ENCODE measurements at regions not wholly inside any gene's neighbourhood (a gene's known extent, or its start where the extent isn't known, plus 50 kb on each side); places are given as distances from the start of the nearest gene placed in this dataset.

DNA sequence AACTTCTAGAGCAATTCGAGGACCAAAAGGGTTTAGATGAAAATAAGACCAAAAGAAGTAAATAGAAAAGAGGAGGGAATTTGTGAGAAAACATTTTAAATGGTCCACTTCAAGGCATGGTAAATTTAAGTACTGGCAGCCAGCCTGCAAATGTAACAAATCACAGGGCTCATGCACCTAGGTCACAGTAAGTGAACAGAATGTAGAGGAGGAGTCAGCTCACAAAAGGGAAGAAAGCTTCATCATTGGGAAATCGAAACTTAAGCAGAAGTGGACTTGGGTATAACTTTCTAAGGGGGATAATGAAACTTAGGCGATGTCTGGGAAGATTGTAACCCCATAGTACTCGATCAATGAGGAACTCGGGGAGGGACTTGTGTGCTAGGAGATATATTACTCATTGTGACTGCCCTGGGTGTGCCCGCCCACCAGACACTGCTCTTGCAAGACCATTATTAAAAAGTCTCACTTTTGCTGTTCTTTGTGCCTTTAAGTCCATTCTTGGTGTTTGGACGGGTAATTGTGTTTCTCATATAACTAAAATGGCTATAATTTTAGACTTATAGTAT lies 1053.6 kb upstream of the MIR17HG start:
- TF ChIP-seq GABPA (IDR thresholded peaks at IDR 0.05; ENCODE audit: low read depth) = no peak
- TF ChIP-seq, protein P1, sequence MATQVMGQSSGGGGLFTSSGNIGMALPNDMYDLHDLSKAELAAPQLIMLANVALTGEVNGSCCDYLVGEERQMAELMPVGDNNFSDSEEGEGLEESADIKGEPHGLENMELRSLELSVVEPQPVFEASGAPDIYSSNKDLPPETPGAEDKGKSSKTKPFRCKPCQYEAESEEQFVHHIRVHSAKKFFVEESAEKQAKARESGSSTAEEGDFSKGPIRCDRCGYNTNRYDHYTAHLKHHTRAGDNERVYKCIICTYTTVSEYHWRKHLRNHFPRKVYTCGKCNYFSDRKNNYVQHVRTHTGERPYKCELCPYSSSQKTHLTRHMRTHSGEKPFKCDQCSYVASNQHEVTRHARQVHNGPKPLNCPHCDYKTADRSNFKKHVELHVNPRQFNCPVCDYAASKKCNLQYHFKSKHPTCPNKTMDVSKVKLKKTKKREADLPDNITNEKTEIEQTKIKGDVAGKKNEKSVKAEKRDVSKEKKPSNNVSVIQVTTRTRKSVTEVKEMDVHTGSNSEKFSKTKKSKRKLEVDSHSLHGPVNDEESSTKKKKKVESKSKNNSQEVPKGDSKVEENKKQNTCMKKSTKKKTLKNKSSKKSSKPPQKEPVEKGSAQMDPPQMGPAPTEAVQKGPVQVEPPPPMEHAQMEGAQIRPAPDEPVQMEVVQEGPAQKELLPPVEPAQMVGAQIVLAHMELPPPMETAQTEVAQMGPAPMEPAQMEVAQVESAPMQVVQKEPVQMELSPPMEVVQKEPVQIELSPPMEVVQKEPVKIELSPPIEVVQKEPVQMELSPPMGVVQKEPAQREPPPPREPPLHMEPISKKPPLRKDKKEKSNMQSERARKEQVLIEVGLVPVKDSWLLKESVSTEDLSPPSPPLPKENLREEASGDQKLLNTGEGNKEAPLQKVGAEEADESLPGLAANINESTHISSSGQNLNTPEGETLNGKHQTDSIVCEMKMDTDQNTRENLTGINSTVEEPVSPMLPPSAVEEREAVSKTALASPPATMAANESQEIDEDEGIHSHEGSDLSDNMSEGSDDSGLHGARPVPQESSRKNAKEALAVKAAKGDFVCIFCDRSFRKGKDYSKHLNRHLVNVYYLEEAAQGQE (IDR thresholded peaks at IDR 0.05; ENCODE audit: insufficient replicate concordance, low read depth) = no peak
- no peak for TF ChIP-seq SPI1 (IDR thresholded peaks at IDR 0.05; ENCODE audit: borderline replicate concordance, low read depth)
- no peak for TF ChIP-seq CTCF (IDR thresholded peaks at IDR 0.05; ENCODE audit: insufficient read depth, low read length)
- TF ChIP-seq POLR2AphosphoS5 (IDR thresholded peaks at IDR 0.05; ENCODE audit: low read depth) = no peak
- H3K27me3 ChIP-seq (ENCODE audit: insufficient read depth, poor library complexity, severe bottlenecking) = no peaks in the 10 kb centered on the region
- H3K4me3 ChIP-seq (replicated peaks; ENCODE audit: insufficient read depth, low read length) = no peak overlapping the region
- no peak overlapping the region for H3K27ac ChIP-seq (replicated peaks)
- no peak for DNase-seq (ENCODE audit: low read depth in 1 of 2, low spot score in 1 of 2)

DNA sequence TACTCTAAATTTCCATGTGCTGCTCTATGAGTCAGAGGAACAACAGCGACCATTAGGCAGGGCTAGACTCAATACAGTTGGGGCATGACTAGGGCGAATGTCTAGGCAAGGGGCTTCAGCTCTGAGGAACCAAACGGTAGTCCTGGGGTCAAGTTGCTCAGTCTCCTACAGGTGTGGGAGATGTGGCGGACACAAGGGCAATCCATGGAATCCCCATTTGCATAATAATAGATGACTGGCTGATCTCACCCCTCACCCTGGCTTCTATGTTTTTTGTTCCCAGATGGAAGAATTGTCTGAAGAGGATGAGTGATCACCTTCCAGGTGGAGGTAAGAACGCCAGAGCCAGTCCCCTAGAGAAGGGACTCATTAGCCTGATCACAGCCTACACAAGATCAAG lies 1048.2 kb upstream of the MIR17HG start:
- no peaks in the 10 kb centered on the region for H3K27me3 ChIP-seq (ENCODE audit: insufficient read depth, poor library complexity, severe bottlenecking)
- H3K27ac ChIP-seq (replicated peaks) = no peak overlapping the region
- no peak for TF ChIP-seq SPI1 (IDR thresholded peaks at IDR 0.05; ENCODE audit: borderline replicate concordance, low read depth)
- TF ChIP-seq GABPA (IDR thresholded peaks at IDR 0.05; ENCODE audit: low read depth) = no peak
- TF ChIP-seq, protein P1 (IDR thresholded peaks at IDR 0.05; ENCODE audit: insufficient replicate concordance, low read depth) = no peak
- TF ChIP-seq POLR2AphosphoS5 (IDR thresholded peaks at IDR 0.05; ENCODE audit: low read depth) = no peak
- TF ChIP-seq CTCF (IDR thresholded peaks at IDR 0.05; ENCODE audit: insufficient read depth, low read length) = no peak
- no peak for DNase-seq (ENCODE audit: low read depth in 1 of 2, low spot score in 1 of 2)
- no peak overlapping the region for H3K4me3 ChIP-seq (replicated peaks; ENCODE audit: insufficient read depth, low read length)

DNA sequence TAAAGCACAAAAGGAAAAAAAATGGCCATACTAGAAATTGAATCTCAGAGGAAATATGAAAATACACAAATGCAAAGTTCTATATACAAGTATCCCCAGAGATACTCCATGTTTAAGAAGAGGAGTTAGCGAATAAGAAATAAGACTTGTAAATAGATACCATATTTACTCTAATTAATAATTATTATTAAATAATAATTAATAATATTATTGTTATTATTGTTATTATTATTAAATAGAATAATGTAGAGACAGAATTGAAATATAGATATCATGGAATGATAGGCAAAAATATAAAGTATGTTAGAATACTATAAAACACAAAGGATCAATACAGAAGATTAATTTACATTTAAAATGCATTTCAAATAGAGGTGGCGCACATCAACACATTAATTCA lies 1047.5 kb upstream of the MIR17HG start:
- TF ChIP-seq GABPA (IDR thresholded peaks at IDR 0.05; ENCODE audit: low read depth) (no peak), SPI1 (IDR thresholded peaks at IDR 0.05; ENCODE audit: borderline replicate concordance, low read depth) (no peak), POLR2AphosphoS5 (IDR thresholded peaks at IDR 0.05; ENCODE audit: low read depth) (no peak), CTCF (IDR thresholded peaks at IDR 0.05; ENCODE audit: insufficient read depth, low read length) (no peak)
- TF ChIP-seq, protein P1 (IDR thresholded peaks at IDR 0.05; ENCODE audit: insufficient replicate concordance, low read depth) = no peak
- no peak overlapping the region for H3K27ac ChIP-seq (replicated peaks)
- no peak overlapping the region for H3K4me3 ChIP-seq (replicated peaks; ENCODE audit: insufficient read depth, low read length)
- DNase-seq (ENCODE audit: low read depth in 1 of 2, low spot score in 1 of 2) = no peak
- no peaks in the 10 kb centered on the region for H3K27me3 ChIP-seq (ENCODE audit: insufficient read depth, poor library complexity, severe bottlenecking)
